K562 (cell line): ENCODE measurements at regions not wholly inside any gene's neighbourhood (a gene's known extent, or its start where the extent isn't known, plus 50 kb on each side); places are given as distances from the start of the nearest gene placed in this dataset.

Source experiments
- ATAC-seq: fragments of 200-7000 bp; cut with Tn5 transposase; 3 replicates; pipeline ENCODE4 v1.9.1; 2020; ENCODE audit warnings: moderate library complexity
- BruUV-seq: library from RNA; stranded (reverse); fragments of 400-500 nt; replicated peaks from 2 replicates; lab custom pipeline; 2021; lab: Mats Ljungman, UMichigan
- CTCF ChIA-PET: fragments of 300-600 bp; formaldehyde crosslinking; extraction: SDS; loops from one replicate; lab custom pipeline; 2021; ENCODE audit warnings: low intra/inter-chr PET ratio; lab: Yijun Ruan, JAX
- POLR2A ChIA-PET: fragments of 300-600, 350-650 bp; sonication (Branson Sonifier 250); formaldehyde crosslinking; extraction: SDS; loops from one replicate; lab custom pipeline; 2021; ENCODE audit warnings: antibody characterized with exemption, inconsistent platforms; lab: Yijun Ruan, JAX
- DNase-seq, 4 experiments: peaks; one replicate each; pipeline versions ENCODE4 v3.0.0 to v3.0.0-alpha.2; 2011 to 2018; ENCODE audit warnings: low spot score in 3 of 4, mixed read lengths in 3 of 4; ENCODE audit errors: extremely low read depth in 1 of 4
- FAIRE-seq: peaks from 2 replicates; lab custom pipeline; 2011; peaks lifted over from hg19 to GRCh38; lab: Jason Lieb, UNC
- H2AFZ ChIP-seq: 2 replicates; pipeline ENCODE4 v1.6.0; 2011; ENCODE audit warnings: low read depth, low read length, control low read depth, inconsistent platforms
- H3K27ac ChIP-seq: fragments of 200-600 bp; 3 replicates; pipeline ENCODE4 v1.8.0; 2011; ENCODE audit warnings: low read depth, mild to moderate bottlenecking, control low read depth, inconsistent platforms, low read length, moderate library complexity, mixed read lengths; ENCODE audit errors: extremely low read depth
- H3K27me3 ChIP-seq, 2 experiments: fragments of 300-600 bp in 1 of 2; 2 replicates in 1 of 2; 3 replicates in 1 of 2; pipeline versions ENCODE4 v1.6.0 to v1.8.0; 2011; ENCODE audit warnings: inconsistent platforms in 2 of 2, low read length in 2 of 2, mild to moderate bottlenecking in 1 of 2, mixed read lengths in 1 of 2, moderate library complexity in 1 of 2; ENCODE audit not compliant: control insufficient read depth in 2 of 2, insufficient read depth in 2 of 2
- H3K36me3 ChIP-seq: fragments of 300-600 bp; 3 replicates; pipeline ENCODE4 v1.8.0; 2011; ENCODE audit warnings: mild to moderate bottlenecking, low read length, inconsistent platforms; ENCODE audit not compliant: control insufficient read depth, insufficient read depth
- H3K4me1 ChIP-seq, 2 experiments: fragments of 200-600 bp in 1 of 2; replicated peaks in 1 of 2; 2 replicates in 1 of 2; 3 replicates in 1 of 2; pipeline versions ENCODE4 v1.5.1 to v1.8.0; 2011; ENCODE audit warnings: inconsistent platforms in 2 of 2, low read length in 2 of 2, mild to moderate bottlenecking in 1 of 2, mixed read lengths in 1 of 2, moderate library complexity in 1 of 2; ENCODE audit not compliant: control insufficient read depth in 2 of 2, insufficient read depth in 2 of 2
- H3K4me2 ChIP-seq: 2 replicates; pipeline ENCODE4 v1.6.1; 2011; ENCODE audit warnings: low read length, control low read depth, inconsistent platforms, mixed read lengths; ENCODE audit not compliant: insufficient read depth
- H3K4me3 ChIP-seq: fragments of 200-600 bp; sonication (generic), shearing (Covaris generic); 2 replicates; pipeline ENCODE4 v1.5.1; 2016; ENCODE audit warnings: control low read depth, inconsistent platforms
- H3K79me2 ChIP-seq: fragments of 200-600 bp; 3 replicates; pipeline ENCODE4 v1.8.0; 2011; ENCODE audit warnings: low read length, inconsistent platforms; ENCODE audit not compliant: control insufficient read depth, insufficient read depth
- H3K9ac ChIP-seq, 2 experiments: 2 replicates each; pipeline versions ENCODE4 v1.6.0 to v1.6.1; 2011; ENCODE audit warnings: low read depth in 2 of 2, low read length in 2 of 2, control low read depth in 1 of 2, inconsistent platforms in 1 of 2, mild to moderate bottlenecking in 1 of 2, mixed read lengths in 1 of 2; ENCODE audit not compliant: insufficient read depth in 1 of 2
- H3K9me1 ChIP-seq: one replicate; pipeline ENCODE4 v1.6.0; 2011; ENCODE audit warnings: inconsistent platforms, mild to moderate bottlenecking, low read length, moderate library complexity; ENCODE audit not compliant: control insufficient read depth, insufficient read depth
- H3K9me3 ChIP-seq: replicated peaks from 2 replicates; pipeline ENCODE4 v1.5.1; 2011; ENCODE audit warnings: low read depth, low read length, inconsistent platforms; ENCODE audit not compliant: control insufficient read depth, insufficient read depth
- H4K20me1 ChIP-seq: replicated peaks from 2 replicates; pipeline ENCODE4 v1.6.1; 2011; ENCODE audit warnings: low read length, inconsistent platforms, mixed read lengths; ENCODE audit not compliant: control insufficient read depth, insufficient read depth
- DACH1 ChIP-seq: fragments of 450-650 bp; IDR thresholded peaks from 2 replicates; pipeline ENCODE4 v1.6.1; 2018; ENCODE audit not compliant: partially characterized antibody
- ELF2 ChIP-seq: fragments of 250-450 bp; sonication (Bioruptor Pico); IDR thresholded peaks from 2 replicates; pipeline ENCODE4 v1.5.0; 2021; ENCODE audit warnings: mild to moderate bottlenecking
- RAD21 ChIP-seq, 2 experiments: fragments of 250-450 bp in 1 of 2; fragments of 450-650 bp in 1 of 2; sonication (Bioruptor Pico) in 1 of 2; formaldehyde crosslinking in 1 of 2; IDR thresholded peaks in 1 of 2; conservative IDR thresholded peaks in 1 of 2; 2 replicates each; pipeline versions ENCODE4 v1.4.0 to v1.8.0; 2020 to 2022; ENCODE audit warnings: mild to moderate bottlenecking in 2 of 2, moderate library complexity in 1 of 2
- RCOR1 ChIP-seq, 2 experiments: IDR thresholded peaks; 2 replicates each; pipeline ENCODE4 v1.6.1; 2012; ENCODE audit warnings: low read depth in 2 of 2, low read length in 2 of 2, borderline replicate concordance in 1 of 2, improper control_type of control experiment in 1 of 2
- REST ChIP-seq, 2 experiments: fragments of 450-650 bp; formaldehyde crosslinking in 1 of 2; IDR thresholded peaks; 2 replicates each; pipeline versions ENCODE4 v1.4.0 to v1.6.1; 2014 to 2020; ENCODE audit warnings: mild to moderate bottlenecking in 2 of 2, borderline replicate concordance in 1 of 2, low read depth in 1 of 2
- SETDB1 ChIP-seq: IDR thresholded peaks from one replicate; pipeline ENCODE4 v1.6.1; 2012; ENCODE audit warnings: low read length, control low read depth, inconsistent platforms
- ZFP30 ChIP-seq: fragments of 250-450 bp; sonication (Bioruptor Pico); IDR thresholded peaks from 2 replicates; pipeline ENCODE4 v1.8.0; 2022; ENCODE audit warnings: moderate library complexity, mild to moderate bottlenecking, inconsistent platforms, borderline replicate concordance
- WGBS: fragments of 100-300 bp; shearing (Covaris generic); methylation state at CpG from one replicate; pipeline ENCODE4 v1.1.6; 2016; ENCODE audit warnings: low coverage, mixed read lengths; ENCODE audit not compliant: insufficient coverage; ENCODE audit errors: missing lambda C conversion rate; 5-methylcytosine and 5-hydroxymethylcytosine counted together
- in situ Hi-C: fragments of 300-500 bp; cut with MboI; formaldehyde crosslinking; loops from 4 replicates; pipeline ENCODE4 v1.15.0; 2018; ENCODE audit warnings: inconsistent platforms, mixed read lengths
- intact Hi-C: fragments of 100-400 bp; cut with micrococcal nuclease; formaldehyde crosslinking; loops from 2 replicates; pipeline ENCODE4 v1.14.2; 2022
- TF ChIP-seq, protein P1 (sequence below), 3 experiments: IDR thresholded peaks in 2 of 3; conservative IDR thresholded peaks in 1 of 3; 2 replicates each; pipeline ENCODE4 v1.5.1; 2011 to 2012; ENCODE audit warnings: low read length in 3 of 3, mild to moderate bottlenecking in 3 of 3, control low read depth in 2 of 3, improper control_type of control experiment in 1 of 3, inconsistent platforms in 1 of 3, low read depth in 1 of 3, mixed read lengths in 1 of 3, moderate library complexity in 1 of 3; ENCODE audit not compliant: insufficient read depth in 2 of 3

DNA sequence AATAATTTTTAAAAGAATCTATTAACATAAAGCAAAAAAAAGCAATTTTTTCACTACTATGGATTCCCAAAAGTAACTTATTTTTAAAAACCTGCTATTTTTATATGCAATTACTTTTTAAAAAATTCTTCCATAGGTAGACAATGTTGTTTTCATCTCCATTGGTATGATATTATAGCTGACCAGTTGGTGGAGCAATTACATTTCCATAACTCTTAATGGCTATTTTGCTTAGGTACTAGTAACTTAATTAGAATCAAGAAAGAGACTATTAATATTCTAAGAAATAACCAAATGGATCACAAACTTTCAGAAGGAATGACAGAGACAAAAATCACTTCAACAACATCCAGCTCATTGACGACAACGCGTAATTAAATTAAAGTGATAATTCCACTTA, 64.7 kb upstream of the PTCSC3 start:
- H3K27ac ChIP-seq: no peak overlapping the region
- peak; percentile 68; the same call in 2 of the 3 replicates for ATAC-seq
- WGBS: 76% methylated on average over 3 of the region's 3 CpGs
- POLR2A ChIA-PET: interaction anchor here (1.2 kb wide), 1 partner anchor 19 kb away, joined by 3 read pairs; no protein-coding TSS in a partner anchor
- H3K79me2 ChIP-seq: no peaks in the 10 kb centered on the region
- H3K27me3 ChIP-seq: no peaks in the 10 kb centered on the region
- no peak overlapping the region for H2AFZ ChIP-seq
- DNase-seq: peak in 1 of 4 experiments; percentile 17
- no peaks in the 10 kb centered on the region for H3K4me1 ChIP-seq
- no TSS peak for BruUV-seq
- H3K9ac ChIP-seq: no peak overlapping the region
- no peak overlapping the region for H3K4me3 ChIP-seq
- TF ChIP-seq DACH1 (no peak), REST (IDR thresholded peaks at IDR 0.05; ENCODE audit: borderline replicate concordance) (peak; percentile 55; the same call in 1 of the 2 replicates), REST (CRISPR knock-in tag; IDR thresholded peaks at IDR 0.05; ENCODE audit: low read depth) (no peak), RAD21 (CRISPR knock-in tag; conservative IDR thresholded peaks at IDR 0.05 in 1 of 2, IDR thresholded peaks at IDR 0.05 in 1 of 2) (peak; percentile 36 to 78), RCOR1 (IDR thresholded peaks at IDR 0.05; ENCODE audit: borderline replicate concordance in 1 of 2, low read depth in 2 of 2, low read length in 2 of 2) (no peak), ZFP30 (CRISPR knock-in tag) (no peak), SETDB1 (no peak), ELF2 (CRISPR knock-in tag) (no peak)
- TF ChIP-seq, protein P1, sequence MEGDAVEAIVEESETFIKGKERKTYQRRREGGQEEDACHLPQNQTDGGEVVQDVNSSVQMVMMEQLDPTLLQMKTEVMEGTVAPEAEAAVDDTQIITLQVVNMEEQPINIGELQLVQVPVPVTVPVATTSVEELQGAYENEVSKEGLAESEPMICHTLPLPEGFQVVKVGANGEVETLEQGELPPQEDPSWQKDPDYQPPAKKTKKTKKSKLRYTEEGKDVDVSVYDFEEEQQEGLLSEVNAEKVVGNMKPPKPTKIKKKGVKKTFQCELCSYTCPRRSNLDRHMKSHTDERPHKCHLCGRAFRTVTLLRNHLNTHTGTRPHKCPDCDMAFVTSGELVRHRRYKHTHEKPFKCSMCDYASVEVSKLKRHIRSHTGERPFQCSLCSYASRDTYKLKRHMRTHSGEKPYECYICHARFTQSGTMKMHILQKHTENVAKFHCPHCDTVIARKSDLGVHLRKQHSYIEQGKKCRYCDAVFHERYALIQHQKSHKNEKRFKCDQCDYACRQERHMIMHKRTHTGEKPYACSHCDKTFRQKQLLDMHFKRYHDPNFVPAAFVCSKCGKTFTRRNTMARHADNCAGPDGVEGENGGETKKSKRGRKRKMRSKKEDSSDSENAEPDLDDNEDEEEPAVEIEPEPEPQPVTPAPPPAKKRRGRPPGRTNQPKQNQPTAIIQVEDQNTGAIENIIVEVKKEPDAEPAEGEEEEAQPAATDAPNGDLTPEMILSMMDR (IDR thresholded peaks at IDR 0.05 in 2 of 3, conservative IDR thresholded peaks at IDR 0.05 in 1 of 3; ENCODE audit: insufficient read depth in 2 of 3, low read depth in 1 of 3, low read length in 3 of 3): peak; percentile 1 to 55 (median 18); a peak in 2 of 6 replicates
- in situ Hi-C loops: no loop called here
- intact Hi-C loops: loop anchor here (1.0 kb wide), 1 partner anchor 133 kb away; no protein-coding TSS in a partner anchor
- no peak overlapping the region for H3K4me2 ChIP-seq
- CTCF ChIA-PET: interaction anchor here (1.1 kb wide), 1 partner anchor 133 kb away, joined by 5 read pairs; no protein-coding TSS in a partner anchor
- no peak for FAIRE-seq
- no peaks in the 10 kb centered on the region for H3K9me3 ChIP-seq
- H3K36me3 ChIP-seq: no peaks in the 10 kb centered on the region
- H4K20me1 ChIP-seq: no peaks in the 10 kb centered on the region
- no peaks in the 10 kb centered on the region for H3K9me1 ChIP-seq
